Parathyroid adenoma (tissue), 2 donors: ENCODE measurements at regions not wholly inside any gene's neighbourhood (a gene's known extent, or its start where the extent isn't known, plus 50 kb on each side); places are given as distances from the start of the nearest gene placed in this dataset.

Source experiments
- H2AFZ ChIP-seq: fragments of 300-600 bp; sonication (generic); one replicate; pipeline ENCODE4 v1.7.0; 2017; ENCODE audit warnings: antibody characterized with exemption, mild to moderate bottlenecking
- H3K27ac ChIP-seq: fragments of 300-600 bp; sonication (generic); one replicate; pipeline ENCODE4 v1.7.0; 2017
- H3K27me3 ChIP-seq: fragments of 300-600 bp; sonication (generic); one replicate; pipeline ENCODE4 v1.7.0; 2017; ENCODE audit warnings: low read length; ENCODE audit not compliant: control insufficient read depth, insufficient read depth
- H3K36me3 ChIP-seq: fragments of 300-600 bp; sonication (generic); one replicate; pipeline ENCODE4 v1.7.0; 2017; ENCODE audit warnings: low read length; ENCODE audit not compliant: control insufficient read depth, insufficient read depth
- H3K4me1 ChIP-seq: fragments of 300-600 bp; sonication (generic); one replicate; pipeline ENCODE4 v1.7.0; 2017; ENCODE audit warnings: control low read depth
- H3K4me2 ChIP-seq: fragments of 300-600 bp; sonication (generic); one replicate; pipeline ENCODE4 v1.7.0; 2017; ENCODE audit warnings: low read length
- H3K4me3 ChIP-seq: fragments of 300-600 bp; sonication (generic); one replicate; pipeline ENCODE4 v1.7.0; 2017; ENCODE audit warnings: low read depth, low read length
- H3K79me2 ChIP-seq: fragments of 300-600 bp; sonication (generic); one replicate; pipeline ENCODE4 v1.7.0; 2017; ENCODE audit warnings: control low read depth
- H3K9ac ChIP-seq: fragments of 300-600 bp; sonication (generic); one replicate; pipeline ENCODE4 v1.7.0; 2017; ENCODE audit warnings: mild to moderate bottlenecking
- H3K9me3 ChIP-seq: fragments of 300-600 bp; sonication (generic); one replicate; pipeline ENCODE4 v1.7.0; 2017; ENCODE audit warnings: low read length; ENCODE audit not compliant: control insufficient read depth
- TF ChIP-seq, protein P1 (sequence below): fragments of 300-600 bp; sonication (generic); IDR thresholded peaks from one replicate; pipeline ENCODE4 v1.7.0; 2017; ENCODE audit warnings: antibody characterized with exemption, mild to moderate bottlenecking
- donor health status: primary hyperparathyroidism.

DNA sequence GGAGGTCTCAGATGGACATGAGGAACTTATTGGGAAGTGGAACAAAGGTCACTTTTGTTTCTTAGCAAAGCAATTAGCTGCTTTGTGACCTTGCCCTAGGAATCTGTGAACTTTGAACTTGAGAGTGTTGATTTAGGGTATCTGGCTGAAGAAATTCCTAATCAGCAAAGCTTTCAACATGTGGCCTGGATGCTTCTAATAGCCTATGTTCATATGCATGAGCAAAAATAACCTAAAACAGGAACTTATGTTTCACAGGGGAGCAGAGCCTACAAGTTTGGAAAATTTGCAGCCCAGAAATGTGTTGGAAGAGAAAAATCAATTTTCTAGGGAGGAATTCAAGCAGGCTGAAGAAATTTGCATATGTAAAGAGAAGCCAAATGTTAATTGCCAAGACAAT is 405.8 kb upstream of the SALL3 start:
- Histone ChIP-seq H3K27ac (no peak overlapping the region), H3K4me2 (no peak overlapping the region), H3K9ac (no peak overlapping the region)

DNA sequence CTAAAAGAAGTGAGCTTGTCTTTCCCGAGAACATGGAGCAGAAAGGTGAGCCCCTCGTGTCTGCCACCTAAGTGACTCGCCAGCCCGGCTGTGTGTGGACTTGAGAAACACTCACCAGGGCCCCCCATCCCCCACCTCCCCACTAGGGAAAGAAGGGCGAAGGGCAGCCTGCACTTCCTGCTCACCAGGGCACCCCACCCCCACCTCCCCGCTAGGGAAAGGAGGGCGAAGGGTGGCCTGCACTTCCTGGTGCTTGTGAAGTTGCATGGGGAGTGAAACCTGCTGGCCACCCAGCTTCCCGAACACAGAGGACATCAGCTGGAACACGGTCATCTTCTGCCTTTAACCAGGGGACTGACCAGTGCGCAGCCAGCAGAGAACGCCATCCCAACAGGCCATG is 402.7 kb upstream of the SALL3 start:
- Histone ChIP-seq H3K9me3 (no peaks in the 10 kb centered on the region), H3K4me3 (no peak overlapping the region), H3K79me2 (no peaks in the 10 kb centered on the region), H3K4me2 (no peak overlapping the region), H3K4me1 (no peaks in the 10 kb centered on the region), H2AFZ (no peak overlapping the region), H3K27ac (no peak overlapping the region), H3K9ac (no peak overlapping the region), H3K27me3 (no peaks in the 10 kb centered on the region), H3K36me3 (no peaks in the 10 kb centered on the region)
- TF ChIP-seq, protein P1, sequence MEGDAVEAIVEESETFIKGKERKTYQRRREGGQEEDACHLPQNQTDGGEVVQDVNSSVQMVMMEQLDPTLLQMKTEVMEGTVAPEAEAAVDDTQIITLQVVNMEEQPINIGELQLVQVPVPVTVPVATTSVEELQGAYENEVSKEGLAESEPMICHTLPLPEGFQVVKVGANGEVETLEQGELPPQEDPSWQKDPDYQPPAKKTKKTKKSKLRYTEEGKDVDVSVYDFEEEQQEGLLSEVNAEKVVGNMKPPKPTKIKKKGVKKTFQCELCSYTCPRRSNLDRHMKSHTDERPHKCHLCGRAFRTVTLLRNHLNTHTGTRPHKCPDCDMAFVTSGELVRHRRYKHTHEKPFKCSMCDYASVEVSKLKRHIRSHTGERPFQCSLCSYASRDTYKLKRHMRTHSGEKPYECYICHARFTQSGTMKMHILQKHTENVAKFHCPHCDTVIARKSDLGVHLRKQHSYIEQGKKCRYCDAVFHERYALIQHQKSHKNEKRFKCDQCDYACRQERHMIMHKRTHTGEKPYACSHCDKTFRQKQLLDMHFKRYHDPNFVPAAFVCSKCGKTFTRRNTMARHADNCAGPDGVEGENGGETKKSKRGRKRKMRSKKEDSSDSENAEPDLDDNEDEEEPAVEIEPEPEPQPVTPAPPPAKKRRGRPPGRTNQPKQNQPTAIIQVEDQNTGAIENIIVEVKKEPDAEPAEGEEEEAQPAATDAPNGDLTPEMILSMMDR, result no peak

More for the DNA sequence above, 405.8 kb upstream of the SALL3 start:
- Histone ChIP-seq H2AFZ (no peak overlapping the region), H3K36me3 (no peaks in the 10 kb centered on the region), H3K79me2 (no peaks in the 10 kb centered on the region), H3K4me1 (no peaks in the 10 kb centered on the region), H3K4me3 (no peak overlapping the region), H3K9me3 (no peaks in the 10 kb centered on the region), H3K27me3 (no peaks in the 10 kb centered on the region)
- TF ChIP-seq, protein P1, result no peak

DNA sequence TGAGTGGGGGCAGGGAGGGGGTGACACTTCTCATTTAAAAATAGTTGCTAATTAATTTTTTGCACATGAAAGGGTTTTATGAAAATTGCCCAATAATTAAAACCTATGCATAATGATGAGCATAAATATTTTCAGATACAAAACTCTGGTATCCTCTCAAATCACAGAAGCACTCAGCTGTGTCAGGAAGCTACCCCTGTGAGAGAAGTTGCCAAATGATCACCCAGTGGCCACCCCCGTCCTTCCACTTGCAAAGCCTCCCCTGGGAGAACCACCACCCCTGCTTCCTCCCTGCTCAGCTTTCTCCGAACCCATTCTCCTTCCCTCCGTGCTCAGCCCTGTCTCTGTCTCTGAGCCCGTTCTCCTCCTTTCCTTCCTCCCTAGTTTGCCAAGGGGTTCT is 400.2 kb upstream of the SALL3 start:
- TF ChIP-seq, protein P1, result no peak
- no peak overlapping the region for H2AFZ ChIP-seq
- H3K4me2 ChIP-seq, result no peak overlapping the region
- H3K4me3 ChIP-seq, result no peak overlapping the region
- H3K4me1 ChIP-seq, result no peaks in the 10 kb centered on the region
- H3K27ac ChIP-seq, result no peak overlapping the region
- H3K27me3 ChIP-seq, result no peaks in the 10 kb centered on the region
- H3K9ac ChIP-seq, result no peak overlapping the region
- no peaks in the 10 kb centered on the region for H3K36me3 ChIP-seq
- H3K79me2 ChIP-seq, result no peaks in the 10 kb centered on the region
- no peaks in the 10 kb centered on the region for H3K9me3 ChIP-seq

DNA sequence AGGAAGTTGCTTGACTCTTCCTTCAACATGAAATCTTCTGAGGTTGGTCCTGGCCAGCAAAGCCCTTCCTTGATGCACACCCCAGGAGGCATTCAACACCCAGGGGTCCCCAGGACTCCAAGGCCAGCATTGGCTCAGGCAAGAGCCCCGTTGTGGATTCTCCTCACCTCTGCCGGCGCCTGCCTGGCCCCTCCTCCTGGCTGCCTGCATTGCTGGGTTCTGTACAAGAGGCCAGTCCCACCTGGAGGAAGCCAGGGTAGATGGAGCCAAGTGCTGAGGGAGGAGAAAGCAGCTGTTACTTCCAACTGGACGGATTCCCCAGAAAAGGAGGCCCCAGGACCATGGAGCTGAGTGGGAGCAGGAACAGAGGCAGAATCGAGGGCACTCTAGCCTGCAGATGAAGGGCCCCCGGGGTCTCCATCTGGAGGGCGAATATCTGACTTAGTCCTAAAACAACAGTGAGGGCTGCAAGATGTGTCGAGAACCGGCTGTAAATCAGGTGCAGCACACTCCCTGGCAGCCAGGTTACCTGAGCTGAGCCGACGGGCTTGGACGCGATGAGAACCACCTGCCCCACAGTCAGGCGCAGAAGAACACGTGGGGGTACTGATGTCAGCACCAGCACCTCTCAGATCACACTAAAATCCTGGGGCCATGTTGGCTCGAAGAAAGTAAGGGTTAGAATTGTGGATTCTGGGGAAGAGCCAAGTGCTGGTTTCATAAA is 399.6 kb upstream of the SALL3 start:
- H3K4me3 ChIP-seq, result no peak overlapping the region
- TF ChIP-seq, protein P1, result no peak
- H3K79me2 ChIP-seq, result no peaks in the 10 kb centered on the region
- H3K27ac ChIP-seq, result no peak overlapping the region
- no peaks in the 10 kb centered on the region for H3K36me3 ChIP-seq
- no peak overlapping the region for H2AFZ ChIP-seq
- no peak overlapping the region for H3K9ac ChIP-seq
- H3K9me3 ChIP-seq, result no peaks in the 10 kb centered on the region
- no peak overlapping the region for H3K4me2 ChIP-seq
- no peaks in the 10 kb centered on the region for H3K27me3 ChIP-seq
- H3K4me1 ChIP-seq, result no peaks in the 10 kb centered on the region

DNA sequence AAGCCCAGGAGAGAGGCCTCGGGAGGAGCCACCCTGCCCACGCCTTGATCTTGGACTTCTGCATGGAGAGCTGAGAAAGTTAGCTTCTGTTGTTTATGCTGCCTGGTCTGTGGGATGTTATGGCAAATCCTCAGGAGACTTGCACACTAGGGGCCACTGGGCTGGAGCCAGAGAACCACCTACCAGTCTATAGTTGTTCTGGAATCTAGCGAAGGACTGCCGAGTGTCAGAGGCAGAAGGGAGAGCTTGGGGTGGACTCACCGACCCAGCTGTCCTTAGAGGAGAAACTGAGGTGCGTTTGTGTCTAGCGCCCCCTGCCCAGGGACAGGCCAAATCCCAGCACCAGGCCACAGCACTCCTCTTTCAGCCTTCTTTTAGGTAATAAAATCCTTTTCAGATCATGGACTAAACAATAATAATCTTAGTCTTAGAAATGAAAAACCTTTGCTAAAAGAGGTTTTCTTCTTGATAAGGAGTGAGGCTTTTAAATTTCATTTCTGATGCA is 398.7 kb upstream of the SALL3 start:
- no peak overlapping the region for H3K4me3 ChIP-seq
- H3K9me3 ChIP-seq, result no peaks in the 10 kb centered on the region
- no peaks in the 10 kb centered on the region for H3K79me2 ChIP-seq
- H3K9ac ChIP-seq, result no peak overlapping the region
- no peak overlapping the region for H3K27ac ChIP-seq
- TF ChIP-seq, protein P1, result no peak
- H3K27me3 ChIP-seq, result no peaks in the 10 kb centered on the region
- no peaks in the 10 kb centered on the region for H3K36me3 ChIP-seq
- H2AFZ ChIP-seq, result no peak overlapping the region
- no peak overlapping the region for H3K4me2 ChIP-seq
- no peaks in the 10 kb centered on the region for H3K4me1 ChIP-seq
